ENCODE measurements at regions not wholly inside any gene's neighbourhood (a gene's known extent, or its start where the extent isn't known, plus 50 kb on each side); places are given as distances from the start of the nearest gene placed in this dataset.
"Not testable (repeated sequence)": the region's sequence is repeated elsewhere in the genome, so short reads cannot be mapped to it uniquely, and the experiment has no call there.

DNA sequence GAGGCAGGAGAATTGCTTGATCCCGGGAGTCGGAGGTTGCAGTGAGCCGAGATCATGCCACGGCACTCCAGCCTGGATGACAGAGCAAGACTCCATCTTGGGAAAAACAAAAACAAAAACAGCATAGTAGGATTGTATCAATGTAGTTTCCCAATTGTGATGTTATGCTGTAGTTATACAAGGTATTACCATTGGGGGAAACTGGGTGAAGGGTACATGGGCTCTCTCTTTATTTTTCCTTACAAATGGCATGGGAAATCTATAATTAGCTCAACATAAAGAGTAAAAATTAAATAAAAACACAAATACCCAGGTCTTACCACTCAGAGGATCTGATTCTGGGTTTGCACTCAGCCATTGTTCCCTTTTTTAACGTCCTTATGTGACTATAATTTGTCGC is 107.9 kb downstream of the KATNIP start:
- Histone ChIP-seq H3K36me3 (no peaks in the 10 kb centered on the region), H3K4me1 (no peaks in the 10 kb centered on the region), H3K9me3 (no peaks in the 10 kb centered on the region), H3K27ac (no peak overlapping the region), H3K27me3 (no peaks in the 10 kb centered on the region), H3K4me3 (no peak overlapping the region)
- intact Hi-C loops (cut with DNase I), result no loop called here
- DNase-seq (no peak), ATAC-seq (no peak)
- 88% methylated on average over 6 of the region's 6 CpGs for WGBS (ENCODE audit: insufficient coverage, low coverage, low lambda C conversion rate, missing lambda C conversion rate)
- no peak for TF ChIP-seq POLR2A (IDR thresholded peaks at IDR 0.05)
- TF ChIP-seq, protein P1, sequence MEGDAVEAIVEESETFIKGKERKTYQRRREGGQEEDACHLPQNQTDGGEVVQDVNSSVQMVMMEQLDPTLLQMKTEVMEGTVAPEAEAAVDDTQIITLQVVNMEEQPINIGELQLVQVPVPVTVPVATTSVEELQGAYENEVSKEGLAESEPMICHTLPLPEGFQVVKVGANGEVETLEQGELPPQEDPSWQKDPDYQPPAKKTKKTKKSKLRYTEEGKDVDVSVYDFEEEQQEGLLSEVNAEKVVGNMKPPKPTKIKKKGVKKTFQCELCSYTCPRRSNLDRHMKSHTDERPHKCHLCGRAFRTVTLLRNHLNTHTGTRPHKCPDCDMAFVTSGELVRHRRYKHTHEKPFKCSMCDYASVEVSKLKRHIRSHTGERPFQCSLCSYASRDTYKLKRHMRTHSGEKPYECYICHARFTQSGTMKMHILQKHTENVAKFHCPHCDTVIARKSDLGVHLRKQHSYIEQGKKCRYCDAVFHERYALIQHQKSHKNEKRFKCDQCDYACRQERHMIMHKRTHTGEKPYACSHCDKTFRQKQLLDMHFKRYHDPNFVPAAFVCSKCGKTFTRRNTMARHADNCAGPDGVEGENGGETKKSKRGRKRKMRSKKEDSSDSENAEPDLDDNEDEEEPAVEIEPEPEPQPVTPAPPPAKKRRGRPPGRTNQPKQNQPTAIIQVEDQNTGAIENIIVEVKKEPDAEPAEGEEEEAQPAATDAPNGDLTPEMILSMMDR (IDR thresholded peaks at IDR 0.05), result no peak

DNA sequence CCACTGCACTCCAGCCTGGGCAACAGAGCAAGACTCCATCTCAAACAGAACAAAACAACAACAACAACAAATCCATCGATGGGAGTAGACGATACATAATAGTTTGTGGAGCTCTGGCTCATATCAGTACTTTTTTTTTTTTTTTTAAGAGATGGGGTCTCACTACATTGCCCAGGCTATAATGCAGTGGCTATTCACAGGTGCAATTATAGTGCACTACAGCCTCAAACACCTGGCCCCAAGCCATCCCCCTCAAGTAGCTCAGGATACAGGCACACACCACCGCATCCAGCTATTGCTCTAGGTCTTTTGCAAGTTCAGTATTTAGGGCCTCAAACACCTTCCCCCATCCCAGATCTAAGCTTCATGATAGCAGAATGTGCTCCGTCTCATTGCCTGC is 110.6 kb downstream of the KATNIP start:
- no peak overlapping the region for H3K4me3 ChIP-seq
- no peaks in the 10 kb centered on the region for H3K4me1 ChIP-seq
- intact Hi-C loops (cut with DNase I), result no loop called here
- no peaks in the 10 kb centered on the region for H3K9me3 ChIP-seq
- H3K36me3 ChIP-seq, result no peaks in the 10 kb centered on the region
- no peaks in the 10 kb centered on the region for H3K27me3 ChIP-seq
- TF ChIP-seq, protein P1 (IDR thresholded peaks at IDR 0.05), result no peak
- DNase-seq (no peak), ATAC-seq (no peak)
- WGBS (ENCODE audit: insufficient coverage, low coverage, low lambda C conversion rate, missing lambda C conversion rate), result 100% methylated on average over 3 of the region's 4 CpGs
- H3K27ac ChIP-seq, result no peak overlapping the region

DNA sequence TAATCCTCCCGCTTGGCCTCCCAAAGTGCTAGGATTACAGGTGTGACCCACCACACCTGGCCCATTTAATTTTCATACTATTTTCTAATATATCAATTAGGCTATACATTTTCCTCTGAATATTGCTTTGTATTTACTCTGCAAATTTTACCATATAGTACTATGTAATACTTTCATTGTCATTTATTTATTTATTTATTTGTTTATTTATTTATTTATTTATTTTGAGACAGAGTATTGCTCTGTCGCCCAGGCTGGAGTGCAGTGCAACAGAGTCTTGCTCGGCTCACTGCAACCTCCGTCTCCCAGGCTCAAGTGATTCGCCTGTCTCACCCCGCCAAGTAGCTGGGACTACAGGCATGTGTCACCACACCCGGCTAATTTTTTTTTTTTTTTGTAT is 113.3 kb downstream of the KATNIP start:
- intact Hi-C loops (cut with DNase I); DNase-seq; ATAC-seq; H3K4me3 ChIP-seq; H3K27ac ChIP-seq; H3K9me3 ChIP-seq; H3K27me3 ChIP-seq; H3K4me1 ChIP-seq; H3K36me3 ChIP-seq: not testable (repeated sequence)
- 96% methylated on average over 6 of the region's 7 CpGs for WGBS (ENCODE audit: insufficient coverage, low coverage, low lambda C conversion rate, missing lambda C conversion rate)

DNA sequence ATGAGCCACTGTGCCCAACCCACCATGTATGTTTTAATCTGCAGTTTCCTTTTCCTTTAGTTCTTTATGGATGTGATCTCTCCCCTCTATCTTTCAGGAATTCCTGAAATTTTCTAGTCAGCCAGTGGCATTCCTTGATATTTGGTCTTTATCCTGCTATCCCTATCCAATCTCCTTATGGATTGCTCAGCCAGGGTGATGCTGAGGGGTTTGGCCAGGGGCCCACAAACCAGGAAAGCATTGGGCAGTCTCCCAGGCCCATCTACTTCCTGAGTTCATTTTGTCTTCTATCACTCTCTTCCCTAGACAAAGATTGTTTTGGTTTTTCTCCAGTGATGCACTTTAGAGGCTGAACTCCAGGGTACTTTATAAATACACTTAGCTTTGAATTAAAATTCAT is 115.9 kb downstream of the KATNIP start:
- H3K9me3 ChIP-seq, result no peaks in the 10 kb centered on the region
- no peak overlapping the region for H3K4me3 ChIP-seq
- no peaks in the 10 kb centered on the region for H3K36me3 ChIP-seq
- H3K4me1 ChIP-seq, result no peaks in the 10 kb centered on the region
- no peak for ATAC-seq
- DNase-seq, result no peak
- no peaks in the 10 kb centered on the region for H3K27me3 ChIP-seq
- intact Hi-C loops (cut with DNase I), result no loop called here
- TF ChIP-seq, protein P1 (IDR thresholded peaks at IDR 0.05), result no peak
- no peak overlapping the region for H3K27ac ChIP-seq

DNA sequence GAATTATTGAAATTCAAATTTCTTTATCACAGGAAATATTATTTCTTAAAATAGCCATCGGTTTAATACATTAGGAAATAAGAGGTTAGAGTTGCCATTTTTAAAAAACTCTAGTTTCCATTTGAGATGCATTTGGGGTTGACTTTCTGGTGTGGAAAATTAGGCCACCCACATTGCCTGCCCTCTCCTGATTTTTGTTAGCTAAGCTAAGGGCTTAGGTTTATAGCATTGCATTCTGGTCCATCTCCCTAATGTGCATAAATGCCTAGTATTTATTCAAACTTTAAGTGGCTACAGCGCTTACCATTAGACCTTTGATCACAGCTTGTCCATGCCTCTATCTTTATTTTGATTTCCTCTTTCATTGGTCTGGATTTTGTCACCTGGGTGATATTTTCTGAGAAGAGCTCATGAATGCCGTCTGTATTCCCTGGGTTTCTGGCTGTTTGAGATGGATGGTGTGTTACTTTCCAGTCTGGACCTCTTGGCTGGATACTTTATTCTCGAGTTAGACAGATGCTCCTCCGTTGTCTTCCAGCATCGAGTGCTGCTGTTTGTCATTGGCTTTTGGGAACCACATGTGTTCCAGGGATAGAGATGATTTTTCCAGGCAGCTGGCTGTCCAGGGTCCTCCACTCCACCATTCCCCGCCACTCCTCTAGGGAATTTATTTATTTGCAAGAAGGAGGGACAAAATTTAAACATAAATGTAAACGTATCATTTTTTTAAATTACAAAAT is 120.3 kb downstream of the KATNIP start:
- Histone ChIP-seq H3K27ac (no peak overlapping the region), H3K4me3 (no peak overlapping the region), H3K27me3 (no peaks in the 10 kb centered on the region), H3K4me1 (no peaks in the 10 kb centered on the region), H3K36me3 (no peaks in the 10 kb centered on the region), H3K9me3 (no peaks in the 10 kb centered on the region)
- TF ChIP-seq, protein P1 (IDR thresholded peaks at IDR 0.05), result no peak
- TF ChIP-seq POLR2A (IDR thresholded peaks at IDR 0.05), result no peak
- DNase-seq (no peak), ATAC-seq (no peak)
- WGBS (ENCODE audit: insufficient coverage, low coverage, low lambda C conversion rate, missing lambda C conversion rate), result 88% methylated on average over 8 of the region's 8 CpGs
- intact Hi-C loops (cut with DNase I), result no loop called here
